DOHH2 (cell line): ENCODE measurements at regions not wholly inside any gene's neighbourhood (a gene's known extent, or its start where the extent isn't known, plus 50 kb on each side); places are given as distances from the start of the nearest gene placed in this dataset.
"Not testable (repeated sequence)": the region's sequence is repeated elsewhere in the genome, so short reads cannot be mapped to it uniquely, and the experiment has no call there.

ENCODE experiments used
- H3F3A ChIP-seq: fragments of 200-600 bp; sonication (generic), shearing (Covaris generic); 2 replicates; pipeline ENCODE4 v1.6.0; 2016; ENCODE audit warnings: antibody characterized with exemption, mild to moderate bottlenecking; ENCODE audit not compliant: control insufficient read depth, insufficient read depth
- H3K27ac ChIP-seq: fragments of 200-600 bp; sonication (generic); 2 replicates; pipeline ENCODE4 v1.5.1; 2014; ENCODE audit warnings: low read depth, mild to moderate bottlenecking, low read length, moderate library complexity
- H3K27me3 ChIP-seq: fragments of 200-600 bp; sonication (generic); 2 replicates; pipeline ENCODE4 v1.6.1; 2014; ENCODE audit warnings: mild to moderate bottlenecking, low read length, mixed read lengths; ENCODE audit not compliant: control insufficient read depth
- H3K36me3 ChIP-seq: fragments of 200-600 bp; sonication (generic); 2 replicates; pipeline ENCODE4 v1.6.1; 2014; ENCODE audit warnings: mild to moderate bottlenecking, low read length, moderate library complexity, mixed read lengths; ENCODE audit not compliant: control insufficient read depth
- H3K4me1 ChIP-seq: fragments of 200-600 bp; sonication (generic); 2 replicates; pipeline ENCODE4 v1.6.1; 2014; ENCODE audit warnings: mild to moderate bottlenecking, low read length, mixed read lengths; ENCODE audit not compliant: control insufficient read depth
- H3K4me2 ChIP-seq: fragments of 200-600 bp; sonication (generic); 2 replicates; pipeline ENCODE4 v1.6.0; 2014; ENCODE audit warnings: mild to moderate bottlenecking, low read length, moderate library complexity
- H3K4me3 ChIP-seq: fragments of 200-600 bp; sonication (generic); 2 replicates; pipeline ENCODE4 v1.5.1; 2014; ENCODE audit warnings: mild to moderate bottlenecking, low read length, mixed read lengths
- H3K79me2 ChIP-seq: fragments of 200-600 bp; sonication (generic); 2 replicates; pipeline ENCODE4 v1.6.1; 2014; ENCODE audit warnings: mild to moderate bottlenecking, low read length, mixed read lengths; ENCODE audit not compliant: control insufficient read depth
- H3K9me2 ChIP-seq: fragments of 200-600 bp; sonication (generic); replicated peaks from 2 replicates; pipeline ENCODE4 v1.6.1; 2014; ENCODE audit warnings: mild to moderate bottlenecking, low read length, mixed read lengths; ENCODE audit not compliant: control insufficient read depth
- H3K9me3 ChIP-seq: fragments of 200-600 bp; sonication (generic); 2 replicates; pipeline ENCODE4 v1.6.1; 2014; ENCODE audit warnings: antibody characterized with exemption, low read length, mixed read lengths; ENCODE audit not compliant: control insufficient read depth, insufficient read depth
- H4K20me1 ChIP-seq: fragments of 200-600 bp; sonication (generic); 2 replicates; pipeline ENCODE4 v1.6.0; 2014; ENCODE audit warnings: low read depth, mild to moderate bottlenecking, antibody characterized with exemption, low read length, moderate library complexity; ENCODE audit not compliant: control insufficient read depth, insufficient read depth
- CTCF ChIP-seq: fragments of 200-600 bp; sonication (generic); IDR thresholded peaks from one replicate; pipeline ENCODE4 v1.5.1; 2014; ENCODE audit warnings: antibody characterized with exemption, mild to moderate bottlenecking, low read depth, low read length; ENCODE audit not compliant: poor library complexity, severe bottlenecking
- EZH2phosphoT487 ChIP-seq: fragments of 200-600 bp; sonication (generic); IDR thresholded peaks from 2 replicates; pipeline ENCODE4 v1.6.1; 2017; ENCODE audit warnings: borderline replicate concordance, mild to moderate bottlenecking, antibody characterized with exemption, low read length, moderate library complexity, mixed read lengths

- Histone ChIP-seq H3F3A (no peaks in the 10 kb centered on the region), H3K9me2 (no peaks in the 10 kb centered on the region), H4K20me1 (no peaks in the 10 kb centered on the region), H3K36me3 (no peaks in the 10 kb centered on the region), H3K27me3 (no peaks in the 10 kb centered on the region), H3K4me3 (no peak overlapping the region), H3K4me2 (no peak overlapping the region), H3K9me3 (no peaks in the 10 kb centered on the region), H3K27ac (no peak overlapping the region), H3K79me2 (no peaks in the 10 kb centered on the region), H3K4me1 (peaks cover 7% of the 10 kb centered on the region)
- TF ChIP-seq CTCF (no peak), EZH2phosphoT487 (no peak)
Measured at GRCh38 chr1:87432685-87433084, 104.0 kb downstream of the LMO4 start.

GRCh38 chr1:87433101-87433500 is 104.4 kb downstream of the LMO4 start:
- H4K20me1 ChIP-seq, H3F3A ChIP-seq, H3K9me3 ChIP-seq, H3K27me3 ChIP-seq, H3K79me2 ChIP-seq, H3K4me3 ChIP-seq, H3K27ac ChIP-seq, H3K36me3 ChIP-seq, H3K9me2 ChIP-seq, H3K4me2 ChIP-seq: not testable (repeated sequence)
- peaks cover 11% of the 10 kb centered on the region for H3K4me1 ChIP-seq

- Histone ChIP-seq H3K4me1 (peaks cover 15% of the 10 kb centered on the region), H3F3A (no peaks in the 10 kb centered on the region), H4K20me1 (no peaks in the 10 kb centered on the region), H3K27ac (no peak overlapping the region), H3K36me3 (no peaks in the 10 kb centered on the region), H3K79me2 (no peaks in the 10 kb centered on the region), H3K9me2 (no peaks in the 10 kb centered on the region), H3K27me3 (no peaks in the 10 kb centered on the region), H3K4me3 (no peak overlapping the region), H3K4me2 (no peak overlapping the region), H3K9me3 (no peaks in the 10 kb centered on the region)
- TF ChIP-seq EZH2phosphoT487, result no peak
- no peak for TF ChIP-seq CTCF
Measured at GRCh38 chr1:87435484-87435883, 106.8 kb downstream of the LMO4 start.

GRCh38 chr1:87436115-87436514 is 107.4 kb downstream of the LMO4 start:
- peaks cover 15% of the 10 kb centered on the region for H3K4me1 ChIP-seq
- H4K20me1 ChIP-seq, H3K9me2 ChIP-seq, H3F3A ChIP-seq, H3K9me3 ChIP-seq, H3K79me2 ChIP-seq, H3K27ac ChIP-seq, H3K4me2 ChIP-seq, H3K4me3 ChIP-seq, H3K27me3 ChIP-seq, H3K36me3 ChIP-seq: not testable (repeated sequence)
